ENCODE measurements at regions not wholly inside any gene's neighbourhood (a gene's known extent, or its start where the extent isn't known, plus 50 kb on each side); places are given as distances from the start of the nearest gene placed in this dataset.

DNA sequence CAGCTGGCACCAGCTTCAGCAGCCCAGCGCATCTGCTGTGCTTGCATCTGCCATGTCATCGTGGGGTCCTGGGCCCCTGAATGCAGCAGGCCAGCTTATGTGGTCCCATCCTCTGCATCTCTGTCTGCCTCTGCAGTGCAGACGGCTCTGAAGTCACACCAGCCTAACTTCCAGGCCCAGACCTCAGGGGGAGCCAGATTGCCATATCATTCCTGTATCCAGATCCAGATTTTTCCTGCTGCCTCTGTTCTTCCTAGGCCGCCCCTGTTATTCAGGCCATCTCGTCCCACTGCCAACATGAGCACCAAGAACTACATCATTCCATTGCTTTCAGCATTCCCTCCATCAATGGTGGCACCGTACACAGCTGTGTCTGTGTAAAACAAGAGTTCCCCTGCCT is 571.6 kb downstream of the UQCRFS1 start:
- BruUV-seq (replicated peaks): no TSS peak
- no peaks in the 10 kb centered on the region for H3K27me3 ChIP-seq (ENCODE audit: control insufficient read depth in 2 of 2, insufficient read depth in 2 of 2, low read length in 2 of 2)
- FAIRE-seq (no peak), DNase-seq (ENCODE audit: low read depth, low spot score) (no peak)
- intact Hi-C loops (cut with micrococcal nuclease) (no loop called here), dilution Hi-C loops (cut with MboI; ENCODE audit: extremely low pct_ligation_motif_present, low sequenced_read_pairs) (no loop called here)
- CTCF ChIA-PET: no interaction called here
- POLR2A ChIA-PET: no interaction called here
- no peaks in the 10 kb centered on the region for H3K36me3 ChIP-seq (ENCODE audit: control insufficient read depth in 2 of 2, extremely low read depth in 1 of 2, insufficient read depth in 2 of 2, low read length in 2 of 2)
- no peak overlapping the region for H3K9ac ChIP-seq (replicated peaks; ENCODE audit: extremely low read depth, insufficient read depth, low read length)
- H3K9me3 ChIP-seq (replicated peaks; ENCODE audit: control insufficient read depth, insufficient read depth, low read length): no peaks in the 10 kb centered on the region
- H4K20me1 ChIP-seq (replicated peaks; ENCODE audit: control insufficient read depth, extremely low read depth, insufficient read depth, low read length): no peaks in the 10 kb centered on the region
- no peaks in the 10 kb centered on the region for H3K4me1 ChIP-seq (ENCODE audit: control insufficient read depth, extremely low read depth, insufficient read depth, low read length)
- no peak overlapping the region for H2AFZ ChIP-seq (ENCODE audit: low read depth, low read length)
- no peaks in the 10 kb centered on the region for H3K9me1 ChIP-seq (replicated peaks; ENCODE audit: control insufficient read depth, extremely low read depth, insufficient read depth, low read length)
- no peak overlapping the region for H3K27ac ChIP-seq (ENCODE audit: insufficient read depth, low read depth, low read length)
- no peak overlapping the region for H3K4me3 ChIP-seq (replicated peaks in 1 of 3; ENCODE audit: insufficient read depth in 1 of 3, low read depth in 1 of 3, low read length in 3 of 3)
- H3K4me2 ChIP-seq (ENCODE audit: insufficient read depth, low read length): no peak overlapping the region
- TF ChIP-seq POLR2AphosphoS5 (IDR thresholded peaks at IDR 0.05; ENCODE audit: insufficient read depth, low read depth, low read length): no peak
- TF ChIP-seq JUN (IDR thresholded peaks at IDR 0.05; ENCODE audit: borderline replicate concordance, insufficient read depth, insufficient read length, low read depth): no peak
- no peak for TF ChIP-seq FOS (IDR thresholded peaks at IDR 0.05; ENCODE audit: borderline replicate concordance, insufficient read depth, low read length)
- TF ChIP-seq POLR2A (IDR thresholded peaks at IDR 0.05; ENCODE audit: low read depth, low read length): no peak
- TF ChIP-seq, protein P1, sequence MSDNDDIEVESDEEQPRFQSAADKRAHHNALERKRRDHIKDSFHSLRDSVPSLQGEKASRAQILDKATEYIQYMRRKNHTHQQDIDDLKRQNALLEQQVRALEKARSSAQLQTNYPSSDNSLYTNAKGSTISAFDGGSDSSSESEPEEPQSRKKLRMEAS (IDR thresholded peaks at IDR 0.05; ENCODE audit: insufficient read depth, insufficient read length): no peak
- no peak for TF ChIP-seq MYC (IDR thresholded peaks at IDR 0.05; ENCODE audit: low read depth, low read length)
- TF ChIP-seq GATA2 (IDR thresholded peaks at IDR 0.05; ENCODE audit: insufficient read depth, insufficient read length, low read depth, low read length): no peak
- no peak for TF ChIP-seq EZH2 (IDR thresholded peaks at IDR 0.05; ENCODE audit: borderline replicate concordance, low read depth, low read length, severe bottlenecking)
- TF ChIP-seq, protein P2, sequence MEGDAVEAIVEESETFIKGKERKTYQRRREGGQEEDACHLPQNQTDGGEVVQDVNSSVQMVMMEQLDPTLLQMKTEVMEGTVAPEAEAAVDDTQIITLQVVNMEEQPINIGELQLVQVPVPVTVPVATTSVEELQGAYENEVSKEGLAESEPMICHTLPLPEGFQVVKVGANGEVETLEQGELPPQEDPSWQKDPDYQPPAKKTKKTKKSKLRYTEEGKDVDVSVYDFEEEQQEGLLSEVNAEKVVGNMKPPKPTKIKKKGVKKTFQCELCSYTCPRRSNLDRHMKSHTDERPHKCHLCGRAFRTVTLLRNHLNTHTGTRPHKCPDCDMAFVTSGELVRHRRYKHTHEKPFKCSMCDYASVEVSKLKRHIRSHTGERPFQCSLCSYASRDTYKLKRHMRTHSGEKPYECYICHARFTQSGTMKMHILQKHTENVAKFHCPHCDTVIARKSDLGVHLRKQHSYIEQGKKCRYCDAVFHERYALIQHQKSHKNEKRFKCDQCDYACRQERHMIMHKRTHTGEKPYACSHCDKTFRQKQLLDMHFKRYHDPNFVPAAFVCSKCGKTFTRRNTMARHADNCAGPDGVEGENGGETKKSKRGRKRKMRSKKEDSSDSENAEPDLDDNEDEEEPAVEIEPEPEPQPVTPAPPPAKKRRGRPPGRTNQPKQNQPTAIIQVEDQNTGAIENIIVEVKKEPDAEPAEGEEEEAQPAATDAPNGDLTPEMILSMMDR (IDR thresholded peaks at IDR 0.05; ENCODE audit: extremely low read depth in 1 of 2, insufficient read depth in 1 of 2, low read depth in 1 of 2, low read length in 2 of 2): no peak
- H3K79me2 ChIP-seq (ENCODE audit: control insufficient read depth, insufficient read depth, low read length): no peaks in the 10 kb centered on the region

Data from endothelial cell of umbilical vein (primary cell).